Fibroblast of pulmonary artery (primary cell): ENCODE measurements at regions not wholly inside any gene's neighbourhood (a gene's known extent, or its start where the extent isn't known, plus 50 kb on each side); places are given as distances from the start of the nearest gene placed in this dataset.

Experiments
- DNase-seq: peaks from one replicate; pipeline ENCODE4 v3.0.0-alpha.2; 2010; ENCODE audit warnings: low read depth
- H3K4me3 ChIP-seq: replicated peaks from 2 replicates; pipeline ENCODE4 v1.5.1; 2011; ENCODE audit warnings: low read depth, mild to moderate bottlenecking, control low read depth, low read length, moderate library complexity
- CTCF ChIP-seq: IDR thresholded peaks from 2 replicates; pipeline ENCODE4 v1.5.1; 2011; ENCODE audit warnings: mild to moderate bottlenecking, control low read depth, low read length, inconsistent platforms; ENCODE audit errors: missing control alignments

- no peak for TF ChIP-seq CTCF
- no peak for DNase-seq
Observed at GRCh38 chr1:87915771-87916170, 587.1 kb downstream of the LMO4 start.

GRCh38 chr1:87916965-87917364 lies 588.3 kb downstream of the LMO4 start:
- no peak for TF ChIP-seq CTCF
- peak; percentile 29 for DNase-seq
- no peak overlapping the region for H3K4me3 ChIP-seq

More at GRCh38 chr1:87915771-87916170, 587.1 kb downstream of the LMO4 start:
- no peak overlapping the region for H3K4me3 ChIP-seq

GRCh38 chr1:87918398-87918797 lies 589.7 kb downstream of the LMO4 start:
- DNase-seq, result no peak
- TF ChIP-seq CTCF, result no peak
- H3K4me3 ChIP-seq, result no peak overlapping the region

- no peak overlapping the region for H3K4me3 ChIP-seq
- TF ChIP-seq CTCF, result no peak
- DNase-seq, result no peak
Observed at GRCh38 chr1:87922885-87923284, 594.2 kb downstream of the LMO4 start.

GRCh38 chr1:87926131-87926830 lies 597.6 kb downstream of the LMO4 start:
- H3K4me3 ChIP-seq, result no peak overlapping the region
- no peak for DNase-seq
- TF ChIP-seq CTCF, result no peak

- no peak overlapping the region for H3K4me3 ChIP-seq
- no peak for TF ChIP-seq CTCF
- peak; percentile 10 for DNase-seq
Observed at GRCh38 chr1:87926921-87927320, 598.2 kb downstream of the LMO4 start.

GRCh38 chr1:87927391-87928280 lies 599.0 kb downstream of the LMO4 start:
- no peak overlapping the region for H3K4me3 ChIP-seq
- no peak for DNase-seq
- no peak for TF ChIP-seq CTCF
